H9 (cell line): ENCODE measurements at regions not wholly inside any gene's neighbourhood (a gene's known extent, or its start where the extent isn't known, plus 50 kb on each side); places are given as distances from the start of the nearest gene placed in this dataset.
"Not testable (repeated sequence)": the region's sequence is repeated elsewhere in the genome, so short reads cannot be mapped to it uniquely, and the experiment has no call there.

ENCODE experiments used
- DNase-seq: peaks from one replicate; pipeline ENCODE4 v3.0.0-alpha.2; 2017
- H2AFZ ChIP-seq: one replicate; pipeline ENCODE4 v1.6.1; 2013; ENCODE audit warnings: mild to moderate bottlenecking, low read length, control low read depth, moderate library complexity
- H2AK5ac ChIP-seq: 2 replicates; pipeline ENCODE4 v1.6.1; 2013; ENCODE audit warnings: low read length, control low read depth, mixed read lengths; ENCODE audit not compliant: insufficient read length
- H2BK120ac ChIP-seq: one replicate; pipeline ENCODE4 v1.6.1; 2013; ENCODE audit warnings: low read depth, mild to moderate bottlenecking, low read length, control low read depth, inconsistent platforms; ENCODE audit not compliant: poor library complexity, severe bottlenecking
- H2BK12ac ChIP-seq: 2 replicates; pipeline ENCODE4 v1.6.1; 2013; ENCODE audit warnings: low read length, control low read depth, mixed read lengths, low read depth; ENCODE audit not compliant: insufficient read length
- H2BK15ac ChIP-seq: 2 replicates; pipeline ENCODE4 v1.6.1; 2013; ENCODE audit warnings: low read depth, low read length, control low read depth
- H2BK20ac ChIP-seq: one replicate; pipeline ENCODE4 v1.6.1; 2013; ENCODE audit warnings: low read depth, mild to moderate bottlenecking, low read length, control low read depth, inconsistent platforms; ENCODE audit not compliant: poor library complexity, severe bottlenecking
- H2BK5ac ChIP-seq: 2 replicates; pipeline ENCODE4 v1.6.1; 2013; ENCODE audit warnings: low read length, control low read depth, mixed read lengths; ENCODE audit not compliant: insufficient read length
- H3K14ac ChIP-seq: 2 replicates; pipeline ENCODE4 v1.6.1; 2013; ENCODE audit warnings: low read length, control low read depth; ENCODE audit not compliant: insufficient read depth
- H3K18ac ChIP-seq: 2 replicates; pipeline ENCODE4 v1.6.1; 2013; ENCODE audit warnings: low read depth, mild to moderate bottlenecking, mixed read lengths, low read length, control low read depth; ENCODE audit not compliant: insufficient read length
- H3K23ac ChIP-seq: 2 replicates; pipeline ENCODE4 v1.6.1; 2013; ENCODE audit warnings: low read length, control low read depth, mixed read lengths, low read depth; ENCODE audit not compliant: insufficient read length
- H3K23me2 ChIP-seq: 2 replicates; pipeline ENCODE4 v1.6.1; 2013; ENCODE audit warnings: low read depth, mild to moderate bottlenecking, mixed read lengths, low read length, control low read depth; ENCODE audit not compliant: insufficient read length, poor library complexity, severe bottlenecking
- H3K27ac ChIP-seq: 2 replicates; pipeline ENCODE4 v1.5.1; 2013; ENCODE audit warnings: low read length, control low read depth, mixed read lengths, low read depth; ENCODE audit not compliant: insufficient read length
- H3K27me3 ChIP-seq: 2 replicates; pipeline ENCODE4 v1.6.1; 2013; ENCODE audit warnings: low read length, control low read depth, inconsistent platforms; ENCODE audit not compliant: insufficient read depth
- H3K4ac ChIP-seq: 2 replicates; pipeline ENCODE4 v1.6.1; 2013; ENCODE audit warnings: low read depth, mild to moderate bottlenecking, control low read depth, inconsistent platforms, low read length, moderate library complexity
- H3K4me1 ChIP-seq: 2 replicates; pipeline ENCODE4 v1.6.1; 2013; ENCODE audit warnings: low read length, control low read depth, inconsistent platforms; ENCODE audit not compliant: insufficient read depth
- H3K4me2 ChIP-seq: 2 replicates; pipeline ENCODE4 v1.6.1; 2013; ENCODE audit warnings: low read length, control low read depth, mixed read lengths; ENCODE audit not compliant: insufficient read length, insufficient read depth
- H3K56ac ChIP-seq: 2 replicates; pipeline ENCODE4 v1.6.1; 2013; ENCODE audit warnings: low read depth, mild to moderate bottlenecking, mixed read lengths, low read length, control low read depth; ENCODE audit not compliant: insufficient read length
- H3K79me1 ChIP-seq: 2 replicates; pipeline ENCODE4 v1.6.1; 2013; ENCODE audit warnings: low read depth, mild to moderate bottlenecking, moderate library complexity, low read length, control low read depth, inconsistent platforms; ENCODE audit not compliant: insufficient read depth, poor library complexity, severe bottlenecking
- H3K79me2 ChIP-seq: 2 replicates; pipeline ENCODE4 v1.6.1; 2013; ENCODE audit warnings: low read length, control low read depth, inconsistent platforms; ENCODE audit not compliant: insufficient read depth
- H3K9ac ChIP-seq: 2 replicates; pipeline ENCODE4 v1.6.1; 2013; ENCODE audit warnings: low read length, control low read depth, mixed read lengths; ENCODE audit not compliant: insufficient read length; ENCODE audit errors: extremely low read depth
- H3K9me3 ChIP-seq: one replicate; pipeline ENCODE4 v1.6.1; 2013; ENCODE audit warnings: low read depth, low read length, inconsistent platforms; ENCODE audit not compliant: control insufficient read depth
- H3T11ph ChIP-seq: one replicate; pipeline ENCODE4 v1.6.1; 2013; ENCODE audit warnings: mild to moderate bottlenecking, low read length, control low read depth, inconsistent platforms
- H4K20me1 ChIP-seq: one replicate; pipeline ENCODE4 v1.6.1; 2013; ENCODE audit not compliant: control insufficient read depth, insufficient read length, insufficient read depth
- H4K5ac ChIP-seq: 2 replicates; pipeline ENCODE4 v1.6.1; 2013; ENCODE audit warnings: low read depth, mild to moderate bottlenecking, mixed read lengths, low read length, control low read depth; ENCODE audit not compliant: insufficient read length
- H4K8ac ChIP-seq: replicated peaks from 2 replicates; pipeline ENCODE4 v1.6.1; 2013; ENCODE audit warnings: low read length, control low read depth, mixed read lengths, low read depth; ENCODE audit not compliant: insufficient read length
- H4K91ac ChIP-seq: 2 replicates; pipeline ENCODE4 v1.6.1; 2013; ENCODE audit warnings: low read depth, mild to moderate bottlenecking, moderate library complexity, mixed read lengths, low read length, control low read depth; ENCODE audit not compliant: insufficient read length
- H3K27ac Mint-ChIP-seq, 3 experiments: 2 replicates in 2 of 3; 3 replicates in 1 of 3; pipeline ENCODE4 v1.8.0; 2020 to 2021; ENCODE audit warnings: mixed read lengths in 3 of 3, mild to moderate bottlenecking in 1 of 3, moderate library complexity in 1 of 3
- H3K27me3 Mint-ChIP-seq: 2 replicates; pipeline ENCODE4 v1.8.0; 2021; ENCODE audit warnings: low read depth, mild to moderate bottlenecking, moderate library complexity, mixed read lengths
- H3K36me3 Mint-ChIP-seq, 3 experiments: 2 replicates in 2 of 3; 3 replicates in 1 of 3; pipeline ENCODE4 v1.8.0; 2020 to 2021; ENCODE audit warnings: low read depth in 3 of 3, mixed read lengths in 3 of 3; ENCODE audit not compliant: insufficient read depth in 1 of 3
- H3K4me1 Mint-ChIP-seq, 2 experiments: 2 replicates each; pipeline ENCODE4 v1.8.0; 2020; ENCODE audit warnings: mixed read lengths in 2 of 2
- H3K4me3 Mint-ChIP-seq, 2 experiments: 2 replicates in 1 of 2; 3 replicates in 1 of 2; pipeline ENCODE4 v1.8.0; 2020 to 2021; ENCODE audit warnings: mild to moderate bottlenecking in 2 of 2, mixed read lengths in 2 of 2, moderate library complexity in 1 of 2
- H3K9me3 Mint-ChIP-seq, 2 experiments: 2 replicates in 1 of 2; 3 replicates in 1 of 2; pipeline ENCODE4 v1.8.0; 2020; ENCODE audit warnings: mild to moderate bottlenecking in 2 of 2, mixed read lengths in 2 of 2, moderate library complexity in 1 of 2
- WGBS: extraction: QIAGEN DNeasy Blood & Tissue Kit; methylation state at CpG from one replicate; pipeline ENCODE4 v1.1.7; 2013; ENCODE audit warnings: missing lambda C conversion rate, low lambda C conversion rate, mixed read lengths; ENCODE audit not compliant: insufficient read length; ENCODE audit errors: extremely low coverage; 5-methylcytosine and 5-hydroxymethylcytosine counted together
- TF ChIP-seq, protein P1 (sequence below): fragments of 200-600 bp; sonication (generic); conservative IDR thresholded peaks from 3 replicates; pipeline ENCODE4 v1.8.0; 2021; ENCODE audit warnings: antibody characterized with exemption, mild to moderate bottlenecking

DNA sequence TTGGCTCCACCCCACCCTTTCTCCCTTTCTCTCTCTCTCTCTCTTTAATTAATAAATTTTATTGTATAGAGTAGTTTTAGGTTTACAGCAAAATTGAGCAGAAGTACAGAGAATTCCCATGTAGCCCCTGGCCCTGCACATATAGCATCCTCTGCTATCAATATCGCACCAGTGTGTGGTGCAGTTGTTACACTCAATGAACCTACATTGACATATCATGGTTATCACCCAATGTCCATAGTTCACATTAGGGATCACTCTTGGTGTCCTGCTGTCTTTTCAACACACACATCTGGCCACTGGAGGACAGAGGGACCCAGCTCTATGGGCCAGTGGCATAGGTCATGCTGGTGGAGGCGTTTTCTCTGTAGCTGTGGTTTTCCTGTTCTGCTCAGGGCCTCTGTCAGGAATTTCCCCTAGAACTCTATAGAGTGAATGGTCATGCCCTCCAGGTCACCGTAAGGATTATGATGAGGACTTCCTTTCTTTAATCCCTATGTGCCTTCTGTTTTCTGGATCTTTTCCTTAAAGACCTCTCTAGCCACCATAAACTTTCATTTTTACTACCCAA is 98.2 kb upstream of the NAV2 start:
- H3K9ac ChIP-seq, result no peak overlapping the region
- H3K4ac ChIP-seq, result no peak overlapping the region
- no peak overlapping the region for H3T11ph ChIP-seq
- peaks cover 8% of the 10 kb centered on the region for H3K27me3 Mint-ChIP-seq
- H3K36me3 Mint-ChIP-seq, result peaks cover 10 to 13% (median 12%) of the 10 kb centered on the region in 3 experiments
- no peak overlapping the region for H2BK20ac ChIP-seq
- H2BK120ac ChIP-seq, result no peak overlapping the region
- H4K91ac ChIP-seq, result no peak overlapping the region
- no peak overlapping the region for H3K14ac ChIP-seq
- no peaks in the 10 kb centered on the region for H3K9me3 ChIP-seq
- peaks cover 23 to 28% of the 10 kb centered on the region in 2 experiments for H3K9me3 Mint-ChIP-seq
- TF ChIP-seq, protein P1, sequence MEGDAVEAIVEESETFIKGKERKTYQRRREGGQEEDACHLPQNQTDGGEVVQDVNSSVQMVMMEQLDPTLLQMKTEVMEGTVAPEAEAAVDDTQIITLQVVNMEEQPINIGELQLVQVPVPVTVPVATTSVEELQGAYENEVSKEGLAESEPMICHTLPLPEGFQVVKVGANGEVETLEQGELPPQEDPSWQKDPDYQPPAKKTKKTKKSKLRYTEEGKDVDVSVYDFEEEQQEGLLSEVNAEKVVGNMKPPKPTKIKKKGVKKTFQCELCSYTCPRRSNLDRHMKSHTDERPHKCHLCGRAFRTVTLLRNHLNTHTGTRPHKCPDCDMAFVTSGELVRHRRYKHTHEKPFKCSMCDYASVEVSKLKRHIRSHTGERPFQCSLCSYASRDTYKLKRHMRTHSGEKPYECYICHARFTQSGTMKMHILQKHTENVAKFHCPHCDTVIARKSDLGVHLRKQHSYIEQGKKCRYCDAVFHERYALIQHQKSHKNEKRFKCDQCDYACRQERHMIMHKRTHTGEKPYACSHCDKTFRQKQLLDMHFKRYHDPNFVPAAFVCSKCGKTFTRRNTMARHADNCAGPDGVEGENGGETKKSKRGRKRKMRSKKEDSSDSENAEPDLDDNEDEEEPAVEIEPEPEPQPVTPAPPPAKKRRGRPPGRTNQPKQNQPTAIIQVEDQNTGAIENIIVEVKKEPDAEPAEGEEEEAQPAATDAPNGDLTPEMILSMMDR, result no peak
- H3K79me1 ChIP-seq, result no peaks in the 10 kb centered on the region
- no peaks in the 10 kb centered on the region for H4K20me1 ChIP-seq
- H3K56ac ChIP-seq, result no peak overlapping the region
- peaks cover 0 to 3% of the 10 kb centered on the region in 2 experiments; a peak in 1 of 4 replicates for H3K4me1 Mint-ChIP-seq
- H4K5ac ChIP-seq, result no peak overlapping the region
- no peak overlapping the region for H2BK5ac ChIP-seq
- no peak overlapping the region for H4K8ac ChIP-seq
- H2BK15ac ChIP-seq, result no peak overlapping the region
- no peak for DNase-seq
- H3K23ac ChIP-seq, result no peak overlapping the region
- H2AFZ ChIP-seq, result no peak overlapping the region
- no peak overlapping the region for H3K18ac ChIP-seq
- H2AK5ac ChIP-seq, result no peak overlapping the region
- H3K4me1 ChIP-seq, result no peaks in the 10 kb centered on the region
- no peaks in the 10 kb centered on the region for H3K79me2 ChIP-seq
- H2BK12ac ChIP-seq, result no peak overlapping the region
- no peak overlapping the region for H3K4me3 Mint-ChIP-seq
- no peak overlapping the region for H3K27ac Mint-ChIP-seq
- H3K23me2 ChIP-seq, result no peaks in the 10 kb centered on the region
- WGBS, result no CpG with 5 or more reads among the region's 3 CpGs
- H3K27me3 ChIP-seq, result no peaks in the 10 kb centered on the region
- H3K4me2 ChIP-seq, result no peak overlapping the region
- no peak overlapping the region for H3K27ac ChIP-seq

DNA sequence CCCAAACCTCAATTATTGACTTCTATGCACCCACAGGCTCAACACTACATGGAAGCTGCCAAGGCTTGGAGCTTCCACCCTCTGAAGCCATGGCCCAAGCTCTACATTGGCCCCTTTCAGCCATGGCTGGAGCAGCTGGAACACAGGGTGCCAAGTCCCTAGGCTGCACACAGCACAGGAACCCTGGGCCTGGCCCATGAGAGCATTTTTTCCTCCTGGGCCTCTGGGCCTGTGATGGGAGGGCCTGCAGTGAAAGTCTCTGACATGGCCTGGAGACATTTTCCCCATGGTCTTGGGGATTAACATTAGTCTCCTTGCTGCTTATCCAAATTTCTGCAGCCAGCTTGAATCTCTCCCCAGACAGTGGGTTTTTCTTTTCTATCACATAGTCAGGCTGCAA is 100.6 kb upstream of the NAV2 start:
- H3K9ac ChIP-seq, H2AFZ ChIP-seq, H4K91ac ChIP-seq, H3K23me2 ChIP-seq, H3K79me1 ChIP-seq, H3K4me2 ChIP-seq, H3K9me3 ChIP-seq, H4K20me1 ChIP-seq, H3T11ph ChIP-seq, H3K4me1 ChIP-seq, H3K18ac ChIP-seq, H2BK5ac ChIP-seq, H3K27me3 Mint-ChIP-seq, H3K56ac ChIP-seq, H2BK12ac ChIP-seq, H2BK15ac ChIP-seq, H3K27ac Mint-ChIP-seq, H3K27me3 ChIP-seq, H3K4me1 Mint-ChIP-seq, H3K27ac ChIP-seq, H3K23ac ChIP-seq, H4K5ac ChIP-seq, H3K14ac ChIP-seq, H4K8ac ChIP-seq, H3K4ac ChIP-seq, H2BK120ac ChIP-seq, DNase-seq, H2AK5ac ChIP-seq, H3K79me2 ChIP-seq, H2BK20ac ChIP-seq, H3K4me3 Mint-ChIP-seq: not testable (repeated sequence)
- Mint-ChIP-seq H3K9me3 (peaks cover 23 to 28% of the 10 kb centered on the region in 2 experiments), H3K36me3 (peaks cover 10 to 13% (median 12%) of the 10 kb centered on the region in 3 experiments)
